Calu3 (cell line): ENCODE measurements at regions not wholly inside any gene's neighbourhood (a gene's known extent, or its start where the extent isn't known, plus 50 kb on each side); places are given as distances from the start of the nearest gene placed in this dataset.

Experiments
- BruUV-seq: library from RNA; stranded (reverse); fragments of 400-500 nt; replicated peaks from 2 replicates; lab custom pipeline; 2021; lab: Mats Ljungman, UMichigan
- CTCF ChIA-PET: fragments of 300-600 bp; sonication (Branson Sonifier 250); formaldehyde crosslinking; loops from one replicate; lab custom pipeline; 2022; ENCODE audit warnings: antibody characterized with exemption; lab: Charles Lee
- DNase-seq: peaks from one replicate; pipeline ENCODE4 v3.0.0; 2022
- H3K27ac Mint-ChIP-seq: one replicate; pipeline ENCODE4 v1.8.0; 2022; ENCODE audit warnings: mixed read lengths; ENCODE audit not compliant: unreplicated experiment
- H3K27me3 Mint-ChIP-seq: one replicate; pipeline ENCODE4 v1.8.0; 2022; ENCODE audit warnings: mixed read lengths; ENCODE audit not compliant: unreplicated experiment
- H3K36me3 Mint-ChIP-seq: one replicate; pipeline ENCODE4 v1.8.0; 2022; ENCODE audit warnings: mild to moderate bottlenecking, moderate library complexity, mixed read lengths; ENCODE audit not compliant: insufficient read depth, unreplicated experiment
- H3K4me1 Mint-ChIP-seq: one replicate; pipeline ENCODE4 v1.8.0; 2022; ENCODE audit warnings: mild to moderate bottlenecking, low read depth, mixed read lengths; ENCODE audit not compliant: unreplicated experiment
- H3K4me3 Mint-ChIP-seq: one replicate; pipeline ENCODE4 v1.8.0; 2022; ENCODE audit warnings: mild to moderate bottlenecking, low read depth, moderate library complexity, mixed read lengths; ENCODE audit not compliant: unreplicated experiment
- H3K9me3 Mint-ChIP-seq: one replicate; pipeline ENCODE4 v1.8.0; 2022; ENCODE audit warnings: low read depth, mixed read lengths; ENCODE audit not compliant: unreplicated experiment
- intact Hi-C: fragments of 100-400 bp; cut with micrococcal nuclease; formaldehyde crosslinking; loops from one replicate; pipeline ENCODE4 v1.10.0; 2022; ENCODE audit not compliant: unreplicated experiment
- TF ChIP-seq, protein P1 (sequence below): fragments of 200-600 bp; IDR thresholded peaks from one replicate; pipeline ENCODE4 v1.8.0; 2022; ENCODE audit warnings: antibody characterized with exemption; ENCODE audit not compliant: unreplicated experiment

DNA sequence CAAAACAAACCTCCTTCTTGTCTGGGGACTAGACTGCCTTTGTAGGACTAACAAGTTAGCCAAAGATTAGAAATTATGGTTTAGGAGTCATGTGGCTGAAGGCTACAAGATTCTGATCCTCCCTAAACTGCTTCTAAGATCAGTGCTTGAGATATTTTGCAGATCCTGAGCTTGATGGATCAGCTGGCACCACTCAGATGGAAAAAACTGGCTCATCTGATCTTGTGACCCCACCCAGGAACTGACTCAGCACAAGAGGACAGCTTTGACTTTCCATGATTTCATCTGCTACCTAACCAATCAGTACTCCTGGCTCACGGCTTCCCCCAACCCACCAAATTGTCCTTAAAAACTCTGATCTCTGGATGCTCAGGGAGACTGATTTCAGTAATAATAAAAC is 271.5 kb upstream of the TAC1 start:
- DNase-seq = no peak
- no peak overlapping the region for H3K4me3 Mint-ChIP-seq
- intact Hi-C loops = no loop called here
- H3K4me1 Mint-ChIP-seq = no peaks in the 10 kb centered on the region
- H3K27me3 Mint-ChIP-seq = no peaks in the 10 kb centered on the region
- H3K36me3 Mint-ChIP-seq = no peaks in the 10 kb centered on the region
- CTCF ChIA-PET = no interaction called here
- no TSS peak for BruUV-seq
- H3K9me3 Mint-ChIP-seq = no peaks in the 10 kb centered on the region
- TF ChIP-seq, protein P1, sequence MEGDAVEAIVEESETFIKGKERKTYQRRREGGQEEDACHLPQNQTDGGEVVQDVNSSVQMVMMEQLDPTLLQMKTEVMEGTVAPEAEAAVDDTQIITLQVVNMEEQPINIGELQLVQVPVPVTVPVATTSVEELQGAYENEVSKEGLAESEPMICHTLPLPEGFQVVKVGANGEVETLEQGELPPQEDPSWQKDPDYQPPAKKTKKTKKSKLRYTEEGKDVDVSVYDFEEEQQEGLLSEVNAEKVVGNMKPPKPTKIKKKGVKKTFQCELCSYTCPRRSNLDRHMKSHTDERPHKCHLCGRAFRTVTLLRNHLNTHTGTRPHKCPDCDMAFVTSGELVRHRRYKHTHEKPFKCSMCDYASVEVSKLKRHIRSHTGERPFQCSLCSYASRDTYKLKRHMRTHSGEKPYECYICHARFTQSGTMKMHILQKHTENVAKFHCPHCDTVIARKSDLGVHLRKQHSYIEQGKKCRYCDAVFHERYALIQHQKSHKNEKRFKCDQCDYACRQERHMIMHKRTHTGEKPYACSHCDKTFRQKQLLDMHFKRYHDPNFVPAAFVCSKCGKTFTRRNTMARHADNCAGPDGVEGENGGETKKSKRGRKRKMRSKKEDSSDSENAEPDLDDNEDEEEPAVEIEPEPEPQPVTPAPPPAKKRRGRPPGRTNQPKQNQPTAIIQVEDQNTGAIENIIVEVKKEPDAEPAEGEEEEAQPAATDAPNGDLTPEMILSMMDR = no peak
- H3K27ac Mint-ChIP-seq = no peak overlapping the region

DNA sequence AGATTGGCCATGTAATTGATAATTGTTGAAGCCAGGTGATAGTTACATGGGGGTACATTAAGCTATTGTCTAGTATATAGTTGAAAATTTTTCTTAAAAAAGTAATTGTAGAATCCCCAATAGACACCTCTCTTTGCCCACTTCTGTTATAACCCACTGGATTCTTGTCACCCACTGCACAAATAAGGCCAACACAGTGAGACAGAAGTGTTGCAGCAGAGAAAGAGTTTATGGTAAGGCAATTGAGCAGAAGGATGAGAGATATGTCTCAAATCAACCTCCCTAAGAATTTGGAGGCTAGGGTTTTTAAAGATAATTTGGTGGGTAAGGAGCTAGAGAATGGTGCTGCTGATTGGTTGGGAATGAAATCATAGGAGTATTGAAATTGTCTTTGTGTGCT is 270.3 kb upstream of the TAC1 start:
- H3K9me3 Mint-ChIP-seq = no peaks in the 10 kb centered on the region
- BruUV-seq = no TSS peak
- H3K27me3 Mint-ChIP-seq = peaks cover 5% of the 10 kb centered on the region
- no peaks in the 10 kb centered on the region for H3K36me3 Mint-ChIP-seq
- no peak overlapping the region for H3K27ac Mint-ChIP-seq
- H3K4me1 Mint-ChIP-seq = no peaks in the 10 kb centered on the region
- CTCF ChIA-PET = interaction anchor here (0.7 kb wide), 2 partner anchors 39 to 42 kb away, joined by 3 to 4 read pairs; no protein-coding TSS in a partner anchor
- TF ChIP-seq, protein P1 = no peak
- DNase-seq = no peak
- intact Hi-C loops = no loop called here
- H3K4me3 Mint-ChIP-seq = no peak overlapping the region

DNA sequence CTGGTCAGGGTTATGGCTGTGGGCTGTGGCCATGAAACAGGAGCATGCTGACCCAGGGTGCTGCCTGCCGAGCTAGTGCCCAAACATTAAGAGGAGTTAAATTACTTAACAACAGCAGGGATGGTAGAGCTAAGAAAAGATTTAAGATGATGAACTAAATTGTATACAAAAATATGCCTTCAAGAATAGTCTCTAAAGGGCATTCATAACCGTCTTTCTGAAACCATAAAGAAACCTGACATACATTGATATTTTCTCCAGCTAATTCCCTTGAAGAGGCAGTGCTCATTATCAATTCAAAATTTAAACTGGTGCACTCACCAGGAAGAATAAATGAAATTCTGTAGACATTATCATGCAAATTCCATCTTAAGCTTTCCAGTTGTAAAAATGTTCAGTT is 265.8 kb upstream of the TAC1 start:
- intact Hi-C loops = no loop called here
- no peak overlapping the region for H3K27ac Mint-ChIP-seq
- H3K4me1 Mint-ChIP-seq = no peaks in the 10 kb centered on the region
- TF ChIP-seq, protein P1 = no peak
- H3K36me3 Mint-ChIP-seq = no peaks in the 10 kb centered on the region
- no peak overlapping the region for H3K4me3 Mint-ChIP-seq
- CTCF ChIA-PET = no interaction called here
- no peak for DNase-seq
- no peaks in the 10 kb centered on the region for H3K9me3 Mint-ChIP-seq
- H3K27me3 Mint-ChIP-seq = peaks cover 43% of the 10 kb centered on the region
- BruUV-seq = no TSS peak

DNA sequence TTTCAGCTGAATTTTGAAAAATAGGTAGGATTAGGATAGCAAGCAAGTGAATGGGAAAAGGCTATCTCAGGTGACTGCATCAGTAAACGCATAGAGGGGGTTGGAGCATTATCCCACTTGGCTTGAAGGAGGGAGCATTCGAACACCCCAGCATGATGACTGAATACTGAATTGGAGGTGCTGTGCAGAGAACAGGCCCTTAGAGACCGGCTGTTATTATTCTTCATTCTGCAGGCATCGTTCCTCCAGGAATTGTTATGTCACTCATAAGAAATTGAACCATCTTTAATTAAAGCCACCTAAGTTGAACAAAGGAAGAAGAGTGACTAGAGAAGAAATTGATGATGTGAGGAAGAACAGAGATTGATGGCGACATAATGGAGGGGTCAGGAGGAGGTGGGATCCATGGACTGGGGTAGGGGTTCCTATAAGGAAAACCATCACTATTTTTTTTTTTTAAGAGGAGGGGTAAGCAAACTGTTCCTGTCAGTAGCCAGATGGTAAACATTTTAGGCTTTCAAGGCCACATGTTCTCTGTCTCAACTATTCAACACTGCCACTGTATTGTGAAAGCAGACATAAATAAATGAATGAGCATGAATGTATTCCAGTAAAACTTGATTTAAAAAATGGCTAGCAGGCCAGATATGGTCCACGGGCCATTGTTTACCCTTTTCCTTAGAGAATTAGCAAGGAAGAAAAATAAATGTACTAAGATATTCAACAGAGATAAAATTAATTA is 264.7 kb upstream of the TAC1 start:
- H3K27me3 Mint-ChIP-seq = peaks cover 45% of the 10 kb centered on the region
- H3K36me3 Mint-ChIP-seq = no peaks in the 10 kb centered on the region
- TF ChIP-seq, protein P1 = no peak
- H3K4me3 Mint-ChIP-seq = no peak overlapping the region
- no peaks in the 10 kb centered on the region for H3K9me3 Mint-ChIP-seq
- DNase-seq = no peak
- no TSS peak for BruUV-seq
- CTCF ChIA-PET = no interaction called here
- intact Hi-C loops = no loop called here
- no peaks in the 10 kb centered on the region for H3K4me1 Mint-ChIP-seq
- H3K27ac Mint-ChIP-seq = no peak overlapping the region
